ENCODE measurements at regions not wholly inside any gene's neighbourhood (a gene's known extent, or its start where the extent isn't known, plus 50 kb on each side); places are given as distances from the start of the nearest gene placed in this dataset.

DNA sequence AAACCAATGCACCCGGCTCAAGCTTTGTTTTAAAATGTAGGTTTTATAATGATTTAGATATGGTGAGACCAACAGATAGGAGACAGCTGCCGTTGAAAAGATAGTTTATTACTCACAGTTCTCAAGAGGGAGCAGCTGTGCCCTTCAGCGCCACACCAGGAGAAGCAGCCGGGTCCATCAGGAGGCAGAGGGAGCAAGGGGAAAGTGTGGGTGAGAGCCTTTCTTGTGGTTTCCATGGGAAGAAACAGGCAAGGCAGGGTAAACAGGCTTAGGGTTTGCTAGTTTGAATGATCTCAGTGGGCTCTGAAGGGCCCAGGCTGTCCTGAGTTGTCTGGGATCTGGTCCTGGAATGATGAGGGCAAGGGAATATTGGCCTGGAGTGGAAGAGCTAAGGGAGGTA is 117.7 kb upstream of the PLCB4 start:
- no peaks in the 10 kb centered on the region for H3K27me3 ChIP-seq (ENCODE audit: insufficient read depth)
- H3K4me3 Mint-ChIP-seq, result no peak overlapping the region
- DNase-seq (ENCODE audit: low spot score) (no peak), ATAC-seq (no peak)
- no peaks in the 10 kb centered on the region for H3K79me2 ChIP-seq (replicated peaks; ENCODE audit: insufficient read depth)
- no peak overlapping the region for H3K4me2 ChIP-seq
- H3K27ac Mint-ChIP-seq, result no peak overlapping the region
- no peaks in the 10 kb centered on the region for H3K36me3 Mint-ChIP-seq (ENCODE audit: low read depth)
- H3K9me3 Mint-ChIP-seq, result no peaks in the 10 kb centered on the region
- 0 out of 2 replicates have a peak, but pooled peaks cover 11% of the 10 kb centered on the region for H3K9me2 ChIP-seq (ENCODE audit: insufficient read depth)
- no peaks in the 10 kb centered on the region for H3K4me1 ChIP-seq (ENCODE audit: insufficient read depth)
- H4K20me1 ChIP-seq (replicated peaks; ENCODE audit: insufficient read depth), result no peaks in the 10 kb centered on the region
- H3K4me1 Mint-ChIP-seq, result no peaks in the 10 kb centered on the region
- no peaks in the 10 kb centered on the region for H3K36me3 ChIP-seq (ENCODE audit: insufficient read depth)
- H3K4me3 ChIP-seq, result no peak overlapping the region
- H2AFZ ChIP-seq, result no peak overlapping the region
- TF ChIP-seq JUNB (IDR thresholded peaks at IDR 0.05; ENCODE audit: unreplicated experiment) (no peak), EZH2phosphoT487 (IDR thresholded peaks at IDR 0.05; ENCODE audit: unreplicated experiment) (no peak), NANOG (IDR thresholded peaks at IDR 0.05; ENCODE audit: borderline replicate concordance) (no peak), STAT1 (IDR thresholded peaks at IDR 0.05; ENCODE audit: unreplicated experiment) (no peak), EZH2 (IDR thresholded peaks at IDR 0.05; ENCODE audit: low read depth, unreplicated experiment) (no peak)
- TF ChIP-seq, protein P1, sequence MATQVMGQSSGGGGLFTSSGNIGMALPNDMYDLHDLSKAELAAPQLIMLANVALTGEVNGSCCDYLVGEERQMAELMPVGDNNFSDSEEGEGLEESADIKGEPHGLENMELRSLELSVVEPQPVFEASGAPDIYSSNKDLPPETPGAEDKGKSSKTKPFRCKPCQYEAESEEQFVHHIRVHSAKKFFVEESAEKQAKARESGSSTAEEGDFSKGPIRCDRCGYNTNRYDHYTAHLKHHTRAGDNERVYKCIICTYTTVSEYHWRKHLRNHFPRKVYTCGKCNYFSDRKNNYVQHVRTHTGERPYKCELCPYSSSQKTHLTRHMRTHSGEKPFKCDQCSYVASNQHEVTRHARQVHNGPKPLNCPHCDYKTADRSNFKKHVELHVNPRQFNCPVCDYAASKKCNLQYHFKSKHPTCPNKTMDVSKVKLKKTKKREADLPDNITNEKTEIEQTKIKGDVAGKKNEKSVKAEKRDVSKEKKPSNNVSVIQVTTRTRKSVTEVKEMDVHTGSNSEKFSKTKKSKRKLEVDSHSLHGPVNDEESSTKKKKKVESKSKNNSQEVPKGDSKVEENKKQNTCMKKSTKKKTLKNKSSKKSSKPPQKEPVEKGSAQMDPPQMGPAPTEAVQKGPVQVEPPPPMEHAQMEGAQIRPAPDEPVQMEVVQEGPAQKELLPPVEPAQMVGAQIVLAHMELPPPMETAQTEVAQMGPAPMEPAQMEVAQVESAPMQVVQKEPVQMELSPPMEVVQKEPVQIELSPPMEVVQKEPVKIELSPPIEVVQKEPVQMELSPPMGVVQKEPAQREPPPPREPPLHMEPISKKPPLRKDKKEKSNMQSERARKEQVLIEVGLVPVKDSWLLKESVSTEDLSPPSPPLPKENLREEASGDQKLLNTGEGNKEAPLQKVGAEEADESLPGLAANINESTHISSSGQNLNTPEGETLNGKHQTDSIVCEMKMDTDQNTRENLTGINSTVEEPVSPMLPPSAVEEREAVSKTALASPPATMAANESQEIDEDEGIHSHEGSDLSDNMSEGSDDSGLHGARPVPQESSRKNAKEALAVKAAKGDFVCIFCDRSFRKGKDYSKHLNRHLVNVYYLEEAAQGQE (IDR thresholded peaks at IDR 0.05; ENCODE audit: unreplicated experiment), result no peak
- TF ChIP-seq, protein P2, sequence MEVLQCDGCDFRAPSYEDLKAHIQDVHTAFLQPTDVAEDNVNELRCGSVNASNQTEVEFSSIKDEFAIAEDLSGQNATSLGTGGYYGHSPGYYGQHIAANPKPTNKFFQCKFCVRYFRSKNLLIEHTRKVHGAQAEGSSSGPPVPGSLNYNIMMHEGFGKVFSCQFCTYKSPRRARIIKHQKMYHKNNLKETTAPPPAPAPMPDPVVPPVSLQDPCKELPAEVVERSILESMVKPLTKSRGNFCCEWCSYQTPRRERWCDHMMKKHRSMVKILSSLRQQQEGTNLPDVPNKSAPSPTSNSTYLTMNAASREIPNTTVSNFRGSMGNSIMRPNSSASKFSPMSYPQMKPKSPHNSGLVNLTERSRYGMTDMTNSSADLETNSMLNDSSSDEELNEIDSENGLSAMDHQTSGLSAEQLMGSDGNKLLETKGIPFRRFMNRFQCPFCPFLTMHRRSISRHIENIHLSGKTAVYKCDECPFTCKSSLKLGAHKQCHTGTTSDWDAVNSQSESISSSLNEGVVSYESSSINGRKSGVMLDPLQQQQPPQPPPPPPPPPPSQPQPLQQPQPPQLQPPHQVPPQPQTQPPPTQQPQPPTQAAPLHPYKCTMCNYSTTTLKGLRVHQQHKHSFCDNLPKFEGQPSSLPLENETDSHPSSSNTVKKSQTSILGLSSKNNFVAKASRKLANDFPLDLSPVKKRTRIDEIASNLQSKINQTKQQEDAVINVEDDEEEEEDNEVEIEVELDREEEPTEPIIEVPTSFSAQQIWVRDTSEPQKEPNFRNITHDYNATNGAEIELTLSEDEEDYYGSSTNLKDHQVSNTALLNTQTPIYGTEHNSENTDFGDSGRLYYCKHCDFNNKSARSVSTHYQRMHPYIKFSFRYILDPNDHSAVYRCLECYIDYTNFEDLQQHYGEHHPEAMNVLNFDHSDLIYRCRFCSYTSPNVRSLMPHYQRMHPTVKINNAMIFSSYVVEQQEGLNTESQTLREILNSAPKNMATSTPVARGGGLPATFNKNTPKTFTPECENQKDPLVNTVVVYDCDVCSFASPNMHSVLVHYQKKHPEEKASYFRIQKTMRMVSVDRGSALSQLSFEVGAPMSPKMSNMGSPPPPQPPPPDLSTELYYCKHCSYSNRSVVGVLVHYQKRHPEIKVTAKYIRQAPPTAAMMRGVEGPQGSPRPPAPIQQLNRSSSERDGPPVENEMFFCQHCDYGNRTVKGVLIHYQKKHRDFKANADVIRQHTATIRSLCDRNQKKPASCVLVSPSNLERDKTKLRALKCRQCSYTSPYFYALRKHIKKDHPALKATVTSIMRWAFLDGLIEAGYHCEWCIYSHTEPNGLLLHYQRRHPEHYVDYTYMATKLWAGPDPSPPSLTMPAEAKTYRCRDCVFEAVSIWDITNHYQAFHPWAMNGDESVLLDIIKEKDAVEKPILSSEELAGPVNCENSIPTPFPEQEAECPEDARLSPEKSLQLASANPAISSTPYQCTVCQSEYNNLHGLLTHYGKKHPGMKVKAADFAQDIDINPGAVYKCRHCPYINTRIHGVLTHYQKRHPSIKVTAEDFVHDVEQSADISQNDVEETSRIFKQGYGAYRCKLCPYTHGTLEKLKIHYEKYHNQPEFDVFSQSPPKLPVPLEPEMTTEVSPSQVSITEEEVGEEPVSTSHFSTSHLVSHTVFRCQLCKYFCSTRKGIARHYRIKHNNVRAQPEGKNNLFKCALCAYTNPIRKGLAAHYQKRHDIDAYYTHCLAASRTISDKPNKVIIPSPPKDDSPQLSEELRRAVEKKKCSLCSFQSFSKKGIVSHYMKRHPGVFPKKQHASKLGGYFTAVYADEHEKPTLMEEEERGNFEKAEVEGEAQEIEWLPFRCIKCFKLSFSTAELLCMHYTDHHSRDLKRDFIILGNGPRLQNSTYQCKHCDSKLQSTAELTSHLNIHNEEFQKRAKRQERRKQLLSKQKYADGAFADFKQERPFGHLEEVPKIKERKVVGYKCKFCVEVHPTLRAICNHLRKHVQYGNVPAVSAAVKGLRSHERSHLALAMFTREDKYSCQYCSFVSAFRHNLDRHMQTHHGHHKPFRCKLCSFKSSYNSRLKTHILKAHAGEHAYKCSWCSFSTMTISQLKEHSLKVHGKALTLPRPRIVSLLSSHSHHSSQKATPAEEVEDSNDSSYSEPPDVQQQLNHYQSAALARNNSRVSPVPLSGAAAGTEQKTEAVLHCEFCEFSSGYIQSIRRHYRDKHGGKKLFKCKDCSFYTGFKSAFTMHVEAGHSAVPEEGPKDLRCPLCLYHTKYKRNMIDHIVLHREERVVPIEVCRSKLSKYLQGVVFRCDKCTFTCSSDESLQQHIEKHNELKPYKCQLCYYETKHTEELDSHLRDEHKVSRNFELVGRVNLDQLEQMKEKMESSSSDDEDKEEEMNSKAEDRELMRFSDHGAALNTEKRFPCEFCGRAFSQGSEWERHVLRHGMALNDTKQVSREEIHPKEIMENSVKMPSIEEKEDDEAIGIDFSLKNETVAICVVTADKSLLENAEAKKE (CRISPR knock-in tag; IDR thresholded peaks at IDR 0.05), result no peak
- TF ChIP-seq, protein P3, sequence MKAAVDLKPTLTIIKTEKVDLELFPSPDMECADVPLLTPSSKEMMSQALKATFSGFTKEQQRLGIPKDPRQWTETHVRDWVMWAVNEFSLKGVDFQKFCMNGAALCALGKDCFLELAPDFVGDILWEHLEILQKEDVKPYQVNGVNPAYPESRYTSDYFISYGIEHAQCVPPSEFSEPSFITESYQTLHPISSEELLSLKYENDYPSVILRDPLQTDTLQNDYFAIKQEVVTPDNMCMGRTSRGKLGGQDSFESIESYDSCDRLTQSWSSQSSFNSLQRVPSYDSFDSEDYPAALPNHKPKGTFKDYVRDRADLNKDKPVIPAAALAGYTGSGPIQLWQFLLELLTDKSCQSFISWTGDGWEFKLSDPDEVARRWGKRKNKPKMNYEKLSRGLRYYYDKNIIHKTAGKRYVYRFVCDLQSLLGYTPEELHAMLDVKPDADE (IDR thresholded peaks at IDR 0.05), result no peak
- no peak overlapping the region for H3K27ac ChIP-seq (ENCODE audit: low read depth)
- H3F3A ChIP-seq (replicated peaks; ENCODE audit: low read depth), result no peaks in the 10 kb centered on the region
- H3K27me3 Mint-ChIP-seq (ENCODE audit: insufficient read depth, low read depth, poor library complexity), result peaks cover 1% of the 10 kb centered on the region

All from GM23338 (cell line).